Small intestine (tissue), 7 donors: ENCODE measurements at regions not wholly inside any gene's neighbourhood (a gene's known extent, or its start where the extent isn't known, plus 50 kb on each side); places are given as distances from the start of the nearest gene placed in this dataset.

Experiments
- DNase-seq, 2 donors: peaks; one replicate each; pipeline versions ENCODE4 v3.0.0 to v3.0.0-alpha.2; 2013
- FAIRE-seq: peaks from 2 replicates; lab custom pipeline; 2012; peaks lifted over from hg19 to GRCh38; lab: Jason Lieb, UNC
- H3K27ac ChIP-seq, 3 donors: one replicate each; pipeline ENCODE4 v1.5.1; 2013; ENCODE audit warnings: low read length in 2 of 3, mild to moderate bottlenecking in 2 of 3, control low read depth in 1 of 3, inconsistent platforms in 1 of 3, low read depth in 1 of 3, moderate library complexity in 1 of 3
- H3K27me3 ChIP-seq, 3 donors: one replicate each; pipeline ENCODE4 v1.6.1; 2013; ENCODE audit warnings: low read length in 3 of 3, inconsistent platforms in 1 of 3; ENCODE audit not compliant: control insufficient read depth in 3 of 3, insufficient read depth in 3 of 3
- H3K36me3 ChIP-seq, 3 donors: one replicate each; pipeline ENCODE4 v1.6.1; 2013; ENCODE audit warnings: low read length in 3 of 3, inconsistent platforms in 1 of 3, low read depth in 1 of 3, mild to moderate bottlenecking in 1 of 3, moderate library complexity in 1 of 3; ENCODE audit not compliant: control insufficient read depth in 3 of 3, insufficient read depth in 2 of 3
- H3K4me1 ChIP-seq, 3 donors: one replicate each; pipeline ENCODE4 v1.6.1; 2013; ENCODE audit warnings: low read length in 2 of 3, inconsistent platforms in 1 of 3, low read depth in 1 of 3, mild to moderate bottlenecking in 1 of 3, moderate library complexity in 1 of 3; ENCODE audit not compliant: control insufficient read depth in 3 of 3, insufficient read depth in 2 of 3
- H3K4me3 ChIP-seq, 3 donors: one replicate each; pipeline ENCODE4 v1.5.1; 2013; ENCODE audit warnings: low read length in 3 of 3, control low read depth in 1 of 3, inconsistent platforms in 1 of 3, low read depth in 1 of 3, mild to moderate bottlenecking in 1 of 3, moderate library complexity in 1 of 3
- H3K9me3 ChIP-seq, 2 donors: one replicate each; pipeline ENCODE4 v1.6.1; 2013; ENCODE audit warnings: low read depth in 1 of 2, low read length in 1 of 2; ENCODE audit not compliant: control insufficient read depth in 2 of 2, insufficient read depth in 1 of 2
- WGBS, 3 donors: extraction: QIAGEN DNeasy Blood & Tissue Kit; methylation state at CpG; one replicate each; pipeline ENCODE4 v1.1.7; 2013; 5-methylcytosine and 5-hydroxymethylcytosine counted together
- donor health status: healthy with polysubstance abuse.
- donor health status: control.
- donor health status: control.
- donor health status: Bipolar disorder and iron deficiency.
- donor health status: healthy.

DNA sequence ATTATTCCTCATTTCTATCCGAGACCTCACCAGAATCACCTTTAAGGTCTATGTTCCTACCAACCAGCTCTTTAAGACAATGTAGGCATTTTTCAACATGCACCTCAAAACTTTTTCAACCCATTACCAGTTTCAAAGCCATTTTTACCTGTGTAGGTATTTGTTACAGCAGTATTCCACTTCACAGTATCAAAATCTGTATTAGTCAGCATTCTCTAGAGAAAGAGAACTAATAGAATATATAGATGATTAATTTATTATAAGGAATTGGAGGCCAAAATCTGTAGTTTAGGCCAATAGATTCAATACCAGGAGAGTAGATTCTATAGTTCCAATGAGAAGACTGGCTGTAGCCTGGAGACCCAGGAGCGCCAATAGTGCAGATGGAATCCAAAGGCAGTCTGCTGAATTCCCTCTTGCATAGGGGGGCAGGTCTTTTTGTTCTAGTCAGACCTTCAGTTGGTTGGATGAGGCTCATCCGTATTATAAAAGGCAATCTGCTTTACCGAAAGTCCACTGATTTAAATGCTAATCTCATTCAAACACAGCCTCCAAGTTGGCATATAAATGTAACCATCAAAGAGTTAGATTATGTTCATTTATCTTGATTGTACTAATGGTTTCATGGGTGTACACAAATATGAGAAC lies 151.6 kb upstream of the SYT1 start:
- Histone ChIP-seq H3K4me3 (no peak overlapping the region), H3K27me3 (no peaks in the 10 kb centered on the region), H3K36me3 (no peaks in the 10 kb centered on the region), H3K4me1 (no peaks in the 10 kb centered on the region), H3K9me3 (no peaks in the 10 kb centered on the region), H3K27ac (no peak overlapping the region)
- 83 to 86% (median 85%) methylated on average over 4 of the region's 4 CpGs for WGBS, 3 donors
- no peak for FAIRE-seq
- no peak for DNase-seq

DNA sequence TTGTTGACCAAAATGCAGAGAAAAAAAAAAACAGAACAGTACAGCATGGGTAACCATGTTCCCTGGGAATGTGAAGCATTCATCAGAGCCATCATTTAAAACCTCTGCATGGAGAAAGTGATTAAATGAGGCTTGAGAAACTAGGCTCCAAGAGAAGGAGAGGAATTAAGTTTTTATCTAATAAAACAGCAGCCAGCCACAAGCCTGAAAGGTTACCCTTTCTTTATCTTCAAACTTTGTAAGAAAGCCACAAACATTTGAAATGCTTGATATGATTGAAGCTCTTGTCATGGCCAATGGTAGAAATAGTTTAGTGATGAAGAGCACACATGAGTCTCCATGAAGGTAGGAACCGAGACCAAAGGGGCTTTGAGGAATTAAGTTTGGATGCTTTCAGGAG lies 144.9 kb upstream of the SYT1 start:
- FAIRE-seq, result no peak
- H3K4me1 ChIP-seq, result no peaks in the 10 kb centered on the region
- no peaks in the 10 kb centered on the region for H3K36me3 ChIP-seq
- no peak overlapping the region for H3K4me3 ChIP-seq
- H3K9me3 ChIP-seq, result no peaks in the 10 kb centered on the region
- WGBS, 3 donors, result 85 to 90% (median 86%) methylated on average over 1 of the region's 1 CpG
- H3K27ac ChIP-seq, result no peak overlapping the region
- DNase-seq, result no peak
- H3K27me3 ChIP-seq, result no peaks in the 10 kb centered on the region

DNA sequence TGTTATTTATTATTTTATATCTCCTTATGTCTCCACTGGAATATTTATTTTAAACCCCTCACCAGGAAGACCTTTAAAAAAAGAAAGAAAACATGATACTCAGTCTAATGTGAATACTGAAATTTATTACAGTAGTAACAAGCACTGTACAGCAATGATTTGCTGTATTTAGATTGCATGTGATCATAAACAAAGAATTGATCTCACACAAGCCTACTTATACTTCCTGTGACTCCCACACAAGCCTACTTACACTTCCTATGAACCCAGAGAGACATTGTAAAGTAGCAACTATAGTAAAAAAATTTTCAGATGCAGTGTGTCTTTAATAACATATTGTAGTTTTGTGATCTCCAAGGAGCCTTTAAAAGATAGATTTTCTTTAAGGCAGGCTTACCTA lies 142.7 kb upstream of the SYT1 start:
- Histone ChIP-seq H3K4me3 (no peak overlapping the region), H3K4me1 (peaks cover 0 to under 1% (median 0%) of the 10 kb centered on the region in 3 donors), H3K9me3 (no peaks in the 10 kb centered on the region), H3K27ac (no peak overlapping the region), H3K27me3 (no peaks in the 10 kb centered on the region), H3K36me3 (no peaks in the 10 kb centered on the region)
- FAIRE-seq (no peak), DNase-seq (no peak)

DNA sequence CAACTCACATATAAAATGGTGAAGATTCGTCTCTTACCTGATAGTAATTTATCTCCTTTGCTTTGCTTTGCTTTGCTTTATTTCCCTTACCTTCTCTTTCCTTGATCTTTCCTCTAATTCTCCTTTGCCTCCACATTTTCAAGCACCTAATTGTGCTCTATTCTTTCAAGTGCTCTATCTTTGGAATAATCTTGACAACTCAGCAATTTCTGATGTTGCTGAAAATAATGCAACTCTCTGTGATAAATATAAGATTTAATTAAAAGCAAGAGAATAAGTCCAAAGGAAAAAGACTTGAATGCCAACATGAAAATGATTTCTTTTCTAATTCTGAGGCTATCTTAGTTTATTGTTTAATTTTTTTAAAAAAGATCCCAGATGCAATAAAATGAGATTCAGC lies 139.5 kb upstream of the SYT1 start:
- Histone ChIP-seq H3K27me3 (no peaks in the 10 kb centered on the region), H3K9me3 (no peaks in the 10 kb centered on the region), H3K4me3 (no peak overlapping the region), H3K4me1 (peaks cover 0 to 4% (median 0%) of the 10 kb centered on the region in 3 donors), H3K36me3 (no peaks in the 10 kb centered on the region), H3K27ac (no peak overlapping the region)
- DNase-seq, result no peak
- WGBS, 3 donors, result 76 to 85% (median 83%) methylated on average over 1 of the region's 1 CpG
- FAIRE-seq, result peak; percentile 36

DNA sequence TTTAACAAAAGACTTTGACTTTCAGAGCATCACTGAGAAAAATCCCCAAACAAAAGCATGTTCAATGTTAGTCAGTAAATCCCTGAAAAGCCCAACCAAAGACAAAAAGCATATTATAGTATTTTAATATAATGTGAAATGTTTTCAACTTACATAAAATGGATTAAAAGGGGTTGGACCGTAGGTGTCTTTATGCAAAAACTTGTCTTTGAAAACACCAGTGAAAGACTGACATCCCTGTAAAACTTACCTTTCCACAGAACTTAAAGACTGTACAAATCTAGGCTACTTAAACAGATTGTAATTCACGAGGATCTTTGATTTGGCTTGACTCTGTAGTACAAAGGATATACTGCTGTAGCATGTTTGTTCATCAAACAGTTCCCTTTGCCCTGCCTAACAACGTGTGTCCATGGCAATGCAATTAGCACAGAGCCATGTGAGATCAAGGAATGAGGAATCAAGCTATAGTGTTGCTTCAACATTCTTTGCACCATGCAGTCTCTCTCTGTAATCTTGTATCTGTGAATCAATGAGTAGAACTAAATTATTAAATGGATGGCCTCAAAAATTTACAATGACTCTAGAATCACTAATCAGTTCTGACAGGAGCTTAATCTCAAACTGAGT lies 138.5 kb upstream of the SYT1 start:
- H3K27me3 ChIP-seq, result no peaks in the 10 kb centered on the region
- peak in 1 of 2 donors; percentile 36 for DNase-seq
- H3K4me1 ChIP-seq, result peaks cover 0 to 4% (median 0%) of the 10 kb centered on the region in 3 donors
- no peak for FAIRE-seq
- no peak overlapping the region for H3K27ac ChIP-seq
- H3K4me3 ChIP-seq, result no peak overlapping the region
- no peaks in the 10 kb centered on the region for H3K9me3 ChIP-seq
- no peaks in the 10 kb centered on the region for H3K36me3 ChIP-seq
- 19 to 48% (median 29%) methylated on average over 3 of the region's 3 CpGs for WGBS, 3 donors

DNA sequence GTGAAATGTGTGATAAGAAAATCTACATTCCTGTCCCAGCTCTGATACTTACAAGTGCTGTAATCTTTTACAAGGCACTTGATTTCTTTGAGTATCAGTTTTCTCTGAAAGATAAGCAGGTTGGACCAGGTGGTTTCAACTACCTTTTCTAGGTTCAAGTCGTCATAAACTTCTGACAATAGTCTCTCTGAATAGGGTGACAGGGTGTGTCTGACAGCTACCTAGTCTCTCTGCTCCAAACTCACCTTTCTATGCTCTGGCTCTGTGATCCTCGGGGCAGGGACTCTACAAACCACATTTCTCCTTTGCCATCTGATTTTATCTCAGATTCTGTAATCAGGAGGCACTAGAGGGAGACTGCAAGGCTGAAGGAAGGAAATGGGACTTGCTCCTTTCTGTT lies 137.7 kb upstream of the SYT1 start:
- FAIRE-seq, result no peak
- WGBS, 3 donors, result 4 to 38% (median 24%) methylated on average over 2 of the region's 2 CpGs
- Histone ChIP-seq H3K9me3 (no peaks in the 10 kb centered on the region), H3K4me1 (peaks cover 0 to 4% (median 0%) of the 10 kb centered on the region in 3 donors), H3K27ac (no peak overlapping the region), H3K4me3 (no peak overlapping the region), H3K27me3 (no peaks in the 10 kb centered on the region), H3K36me3 (no peaks in the 10 kb centered on the region)
- peak in 1 of 2 donors; percentile 29 for DNase-seq

DNA sequence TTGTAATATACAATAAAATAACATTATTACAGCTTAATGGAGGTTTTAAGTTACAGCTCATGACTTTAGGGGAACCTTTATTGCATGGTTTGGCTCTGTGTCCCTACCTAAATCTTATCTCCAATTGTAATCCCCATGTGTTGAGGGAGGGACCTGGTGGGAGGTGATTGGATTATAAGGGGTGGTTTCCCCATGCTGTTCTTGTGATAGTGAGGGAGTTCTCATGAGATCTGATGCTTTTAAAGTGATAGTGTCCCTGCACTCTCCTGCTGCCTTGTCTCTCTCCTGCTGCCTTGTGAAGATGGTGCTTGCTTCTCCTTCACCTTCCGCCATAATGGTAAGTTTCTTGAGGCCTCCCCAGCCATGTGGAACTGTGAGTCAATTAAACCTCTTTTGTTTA lies 132.1 kb upstream of the SYT1 start:
- Histone ChIP-seq H3K27ac (no peak overlapping the region), H3K4me1 (no peaks in the 10 kb centered on the region), H3K4me3 (no peak overlapping the region), H3K36me3 (no peaks in the 10 kb centered on the region), H3K27me3 (no peaks in the 10 kb centered on the region), H3K9me3 (no peaks in the 10 kb centered on the region)
- FAIRE-seq (no peak), DNase-seq (no peak)
- WGBS, 3 donors, result 90 to 100% (median 93%) methylated on average over 1 of the region's 1 CpG

DNA sequence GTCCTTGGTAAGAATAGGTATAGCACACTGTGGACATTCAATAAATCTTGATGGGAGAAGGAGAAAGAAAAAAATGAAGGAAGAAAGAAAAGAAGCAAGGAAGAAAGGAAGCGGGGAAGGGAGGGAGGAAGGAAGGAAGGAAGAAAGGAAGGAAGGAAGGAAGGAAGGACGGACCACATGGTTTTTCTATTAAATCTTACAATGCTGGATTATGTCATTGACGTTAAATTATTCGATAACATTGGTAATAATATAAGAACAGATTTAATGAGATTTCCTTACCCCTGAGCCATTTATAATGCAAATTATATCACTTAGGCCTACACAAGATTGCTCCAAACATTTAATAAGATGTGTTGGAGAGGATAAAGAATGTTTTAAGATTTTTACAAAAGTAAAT lies 124.9 kb upstream of the SYT1 start:
- Histone ChIP-seq H3K36me3 (no peaks in the 10 kb centered on the region), H3K4me3 (no peak overlapping the region), H3K9me3 (no peaks in the 10 kb centered on the region), H3K27me3 (no peaks in the 10 kb centered on the region), H3K4me1 (no peaks in the 10 kb centered on the region), H3K27ac (no peak overlapping the region)
- DNase-seq, result no peak
- no peak for FAIRE-seq
- 88 to 89% (median 88%) methylated on average over 4 of the region's 4 CpGs for WGBS, 3 donors

DNA sequence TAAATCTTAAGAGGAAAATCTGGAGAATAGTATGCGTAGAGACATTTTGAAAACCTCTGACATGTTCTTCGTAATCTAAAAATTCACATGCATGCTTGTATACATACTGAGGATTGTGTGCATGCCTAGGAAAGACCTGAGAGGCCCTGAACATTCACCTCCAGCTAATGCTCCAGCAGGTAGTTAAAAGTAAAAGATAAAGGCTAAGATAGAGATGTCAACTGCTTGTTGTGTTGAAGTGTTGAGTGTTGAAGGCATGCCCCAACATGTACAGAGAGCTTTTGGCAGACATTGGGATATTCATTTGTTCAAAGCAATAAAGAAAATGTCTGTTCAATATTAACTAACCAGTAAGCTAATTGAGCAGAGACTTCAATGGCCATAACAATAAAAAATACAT lies 118.6 kb upstream of the SYT1 start:
- FAIRE-seq, result no peak
- H3K4me3 ChIP-seq, result no peak overlapping the region
- H3K36me3 ChIP-seq, result no peaks in the 10 kb centered on the region
- H3K4me1 ChIP-seq, result no peaks in the 10 kb centered on the region
- no peaks in the 10 kb centered on the region for H3K27me3 ChIP-seq
- no peak overlapping the region for H3K27ac ChIP-seq
- H3K9me3 ChIP-seq, result no peaks in the 10 kb centered on the region
- WGBS, 3 donors, result 89 to 90% (median 90%) methylated on average over 2 of the region's 2 CpGs
- DNase-seq, result no peak
